Neural cell (in vitro differentiated cells): ENCODE measurements at regions not wholly inside any gene's neighbourhood (a gene's known extent, or its start where the extent isn't known, plus 50 kb on each side); places are given as distances from the start of the nearest gene placed in this dataset.

Experiments used
- H2AFZ ChIP-seq: fragments of 200-600, 300-800 bp; sonication (generic), shearing (Covaris generic); 2 replicates; pipeline ENCODE4 v1.6.0; 2014; ENCODE audit warnings: low read depth, mild to moderate bottlenecking, antibody characterized with exemption, low read length, moderate library complexity
- H3F3A ChIP-seq: fragments of 200-600 bp; shearing (Covaris generic); 2 replicates; pipeline ENCODE4 v1.6.1; 2016; ENCODE audit warnings: mild to moderate bottlenecking, moderate library complexity, mixed read lengths, antibody characterized with exemption, low read length; ENCODE audit not compliant: insufficient read depth, poor library complexity, severe bottlenecking
- H3K27ac ChIP-seq: fragments of 200-600, 300-800 bp; sonication (generic), shearing (Covaris generic); 2 replicates; pipeline ENCODE4 v1.5.1; 2014; ENCODE audit warnings: mild to moderate bottlenecking, low read length, moderate library complexity
- H3K27me3 ChIP-seq: fragments of 300-800, 200-600 bp; sonication (generic), shearing (Covaris generic); 2 replicates; pipeline ENCODE4 v1.6.0; 2014; ENCODE audit warnings: mild to moderate bottlenecking, low read depth, low read length, moderate library complexity; ENCODE audit not compliant: insufficient read depth
- H3K36me3 ChIP-seq: fragments of 300-800, 200-600 bp; sonication (generic), shearing (Covaris generic); 2 replicates; pipeline ENCODE4 v1.5.1; 2014; ENCODE audit warnings: mild to moderate bottlenecking, antibody characterized with exemption, low read length, moderate library complexity; ENCODE audit not compliant: insufficient read depth
- H3K4me2 ChIP-seq: fragments of 300-800, 200-600 bp; sonication (generic), shearing (Covaris generic); 2 replicates; pipeline ENCODE4 v1.6.0; 2014; ENCODE audit warnings: mild to moderate bottlenecking, low read length
- H3K4me3 ChIP-seq: fragments of 300-800, 200-600 bp; sonication (generic), shearing (Covaris generic); 2 replicates; pipeline ENCODE4 v1.5.1; 2014; ENCODE audit warnings: mild to moderate bottlenecking, low read length, moderate library complexity
- H3K79me2 ChIP-seq: fragments of 200-600 bp; shearing (Covaris generic); replicated peaks from 2 replicates; pipeline ENCODE4 v1.6.0; 2014; ENCODE audit warnings: mild to moderate bottlenecking, low read length, moderate library complexity; ENCODE audit not compliant: insufficient read depth
- H3K9ac ChIP-seq: fragments of 300-800, 200-600 bp; sonication (generic), shearing (Covaris generic); 2 replicates; pipeline ENCODE4 v1.6.1; 2016; ENCODE audit warnings: mild to moderate bottlenecking, low read length, mixed read lengths
- H3K9me2 ChIP-seq: fragments of 200-600 bp; shearing (Covaris generic); 2 replicates; pipeline ENCODE4 v1.6.1; 2016; ENCODE audit warnings: mild to moderate bottlenecking, low read length, mixed read lengths; ENCODE audit not compliant: insufficient read depth
- H3K9me3 ChIP-seq: fragments of 200-600, 300-800 bp; sonication (generic), shearing (Covaris generic); 2 replicates; pipeline ENCODE4 v1.6.1; 2016; ENCODE audit warnings: mild to moderate bottlenecking, mixed run types, low read length, moderate library complexity, mixed read lengths
- H4K20me1 ChIP-seq: fragments of 200-600 bp; shearing (Covaris generic); 2 replicates; pipeline ENCODE4 v1.6.1; 2016; ENCODE audit warnings: mild to moderate bottlenecking, mixed run types; ENCODE audit not compliant: insufficient read depth
- EZH2 ChIP-seq: fragments of 200-600, 300-800 bp; shearing (Covaris generic), sonication (generic); IDR thresholded peaks from 2 replicates; pipeline ENCODE4 v1.6.1; 2014; ENCODE audit warnings: antibody characterized with exemption, low read length, borderline replicate concordance, mild to moderate bottlenecking; ENCODE audit not compliant: insufficient read depth, poor library complexity, severe bottlenecking
- MXI1 ChIP-seq: fragments of 450-650 bp; conservative IDR thresholded peaks from 2 replicates; pipeline ENCODE4 v1.6.1; 2014; ENCODE audit warnings: antibody characterized with exemption, mild to moderate bottlenecking; ENCODE audit not compliant: poor library complexity, severe bottlenecking
- RAD21 ChIP-seq: fragments of 450-650 bp; conservative IDR thresholded peaks from 2 replicates; pipeline ENCODE4 v1.6.1; 2014; ENCODE audit warnings: antibody characterized with exemption, mild to moderate bottlenecking, moderate library complexity
- REST ChIP-seq: IDR thresholded peaks from 2 replicates; pipeline ENCODE4 v1.6.1; 2012; ENCODE audit warnings: borderline replicate concordance
- SMC3 ChIP-seq: fragments of 450-650 bp; conservative IDR thresholded peaks from 2 replicates; pipeline ENCODE4 v1.6.1; 2014; ENCODE audit warnings: antibody characterized with exemption, mild to moderate bottlenecking, moderate library complexity; ENCODE audit not compliant: poor library complexity
- TAF1 ChIP-seq: IDR thresholded peaks from 2 replicates; pipeline ENCODE4 v1.6.1; 2012; ENCODE audit warnings: low read depth
- TF ChIP-seq, protein P1 (sequence below): fragments of 450-650 bp; IDR thresholded peaks from 2 replicates; pipeline ENCODE4 v1.5.1; 2014; ENCODE audit warnings: antibody characterized with exemption, mild to moderate bottlenecking, moderate library complexity; ENCODE audit not compliant: poor library complexity, severe bottlenecking

- no peak overlapping the region for H3K27ac ChIP-seq
- H3K36me3 ChIP-seq = no peaks in the 10 kb centered on the region
- no peaks in the 10 kb centered on the region for H3K9me2 ChIP-seq
- H3K4me3 ChIP-seq = no peak overlapping the region
- no peaks in the 10 kb centered on the region for H3F3A ChIP-seq
- no peaks in the 10 kb centered on the region for H3K9me3 ChIP-seq
- H3K79me2 ChIP-seq = no peaks in the 10 kb centered on the region
- H2AFZ ChIP-seq = no peak overlapping the region
- H3K27me3 ChIP-seq = no peaks in the 10 kb centered on the region
- H4K20me1 ChIP-seq = no peaks in the 10 kb centered on the region
- no peak overlapping the region for H3K9ac ChIP-seq
- TF ChIP-seq, protein P1, sequence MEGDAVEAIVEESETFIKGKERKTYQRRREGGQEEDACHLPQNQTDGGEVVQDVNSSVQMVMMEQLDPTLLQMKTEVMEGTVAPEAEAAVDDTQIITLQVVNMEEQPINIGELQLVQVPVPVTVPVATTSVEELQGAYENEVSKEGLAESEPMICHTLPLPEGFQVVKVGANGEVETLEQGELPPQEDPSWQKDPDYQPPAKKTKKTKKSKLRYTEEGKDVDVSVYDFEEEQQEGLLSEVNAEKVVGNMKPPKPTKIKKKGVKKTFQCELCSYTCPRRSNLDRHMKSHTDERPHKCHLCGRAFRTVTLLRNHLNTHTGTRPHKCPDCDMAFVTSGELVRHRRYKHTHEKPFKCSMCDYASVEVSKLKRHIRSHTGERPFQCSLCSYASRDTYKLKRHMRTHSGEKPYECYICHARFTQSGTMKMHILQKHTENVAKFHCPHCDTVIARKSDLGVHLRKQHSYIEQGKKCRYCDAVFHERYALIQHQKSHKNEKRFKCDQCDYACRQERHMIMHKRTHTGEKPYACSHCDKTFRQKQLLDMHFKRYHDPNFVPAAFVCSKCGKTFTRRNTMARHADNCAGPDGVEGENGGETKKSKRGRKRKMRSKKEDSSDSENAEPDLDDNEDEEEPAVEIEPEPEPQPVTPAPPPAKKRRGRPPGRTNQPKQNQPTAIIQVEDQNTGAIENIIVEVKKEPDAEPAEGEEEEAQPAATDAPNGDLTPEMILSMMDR = no peak
- no peak for TF ChIP-seq TAF1
- no peak for TF ChIP-seq SMC3
- TF ChIP-seq REST = no peak
- no peak overlapping the region for H3K4me2 ChIP-seq
Measured at GRCh38 chr2:52454962-52455361, 1312.6 kb upstream of the CHAC2 start.

- H4K20me1 ChIP-seq = no peaks in the 10 kb centered on the region
- H3F3A ChIP-seq = no peaks in the 10 kb centered on the region
- H3K36me3 ChIP-seq = no peaks in the 10 kb centered on the region
- H3K27ac ChIP-seq = no peak overlapping the region
- no peaks in the 10 kb centered on the region for H3K9me2 ChIP-seq
- H2AFZ ChIP-seq = no peak overlapping the region
- no peak overlapping the region for H3K4me3 ChIP-seq
- no peaks in the 10 kb centered on the region for H3K9me3 ChIP-seq
- TF ChIP-seq MXI1 = no peak
- TF ChIP-seq REST = no peak
- TF ChIP-seq EZH2 = no peak
- no peak for TF ChIP-seq TAF1
- no peak for TF ChIP-seq RAD21
- H3K27me3 ChIP-seq = no peaks in the 10 kb centered on the region
- H3K79me2 ChIP-seq = no peaks in the 10 kb centered on the region
- no peak overlapping the region for H3K4me2 ChIP-seq
- H3K9ac ChIP-seq = no peak overlapping the region
Measured at GRCh38 chr2:52452201-52452600, 1315.4 kb upstream of the CHAC2 start.
